Karpas-422 (cell line): ENCODE measurements at regions not wholly inside any gene's neighbourhood (a gene's known extent, or its start where the extent isn't known, plus 50 kb on each side); places are given as distances from the start of the nearest gene placed in this dataset.

Source experiments
- DNase-seq: peaks from one replicate; pipeline ENCODE4 v3.0.0-alpha.2; 2015
- H2AFZ ChIP-seq: fragments of 200-600 bp; sonication (generic); 2 replicates; pipeline ENCODE4 v1.6.1; 2014; ENCODE audit warnings: antibody characterized with exemption, low read length, mixed read lengths
- H3K27ac ChIP-seq: fragments of 200-600 bp; sonication (generic); 2 replicates; pipeline ENCODE4 v1.5.1; 2014; ENCODE audit warnings: mild to moderate bottlenecking, low read length, moderate library complexity
- H3K27me3 ChIP-seq: fragments of 200-600 bp; sonication (generic); 2 replicates; pipeline ENCODE4 v1.6.1; 2014; ENCODE audit warnings: low read length, mixed read lengths
- H3K36me3 ChIP-seq: fragments of 200-600 bp; sonication (generic); 2 replicates; pipeline ENCODE4 v1.6.1; 2014; ENCODE audit warnings: low read length, mixed read lengths; ENCODE audit not compliant: insufficient read depth
- H3K4me1 ChIP-seq: fragments of 200-600 bp; sonication (generic); 2 replicates; pipeline ENCODE4 v1.6.1; 2014; ENCODE audit warnings: mild to moderate bottlenecking, low read length, mixed read lengths
- H3K4me2 ChIP-seq: fragments of 200-600 bp; sonication (generic); 2 replicates; pipeline ENCODE4 v1.6.1; 2014; ENCODE audit warnings: low read length, low read depth, mild to moderate bottlenecking; ENCODE audit not compliant: poor library complexity, severe bottlenecking
- H3K4me3 ChIP-seq: fragments of 200-600 bp; sonication (generic); 2 replicates; pipeline ENCODE4 v1.5.1; 2014; ENCODE audit warnings: mild to moderate bottlenecking, antibody characterized with exemption, low read length, mixed read lengths
- H3K79me2 ChIP-seq: fragments of 200-600 bp; sonication (generic); 2 replicates; pipeline ENCODE4 v1.6.1; 2014; ENCODE audit warnings: mild to moderate bottlenecking, low read length, mixed read lengths
- H3K9ac ChIP-seq: fragments of 200-600 bp; sonication (generic); 2 replicates; pipeline ENCODE4 v1.6.0; 2014; ENCODE audit warnings: low read length
- H3K9me2 ChIP-seq: fragments of 200-600 bp; sonication (generic), shearing (Covaris generic); replicated peaks from 2 replicates; pipeline ENCODE4 v1.6.0; 2014; ENCODE audit warnings: mild to moderate bottlenecking, low read length, moderate library complexity; ENCODE audit not compliant: insufficient read depth
- H3K9me3 ChIP-seq: fragments of 300-700, 200-600 bp; sonication (generic); 2 replicates; pipeline ENCODE4 v1.6.1; 2014; ENCODE audit warnings: low read length, mixed read lengths
- H4K20me1 ChIP-seq: fragments of 200-600 bp; sonication (generic); 2 replicates; pipeline ENCODE4 v1.6.1; 2014; ENCODE audit warnings: mild to moderate bottlenecking, antibody characterized with exemption, low read length, low read depth; ENCODE audit not compliant: insufficient read depth

DNA sequence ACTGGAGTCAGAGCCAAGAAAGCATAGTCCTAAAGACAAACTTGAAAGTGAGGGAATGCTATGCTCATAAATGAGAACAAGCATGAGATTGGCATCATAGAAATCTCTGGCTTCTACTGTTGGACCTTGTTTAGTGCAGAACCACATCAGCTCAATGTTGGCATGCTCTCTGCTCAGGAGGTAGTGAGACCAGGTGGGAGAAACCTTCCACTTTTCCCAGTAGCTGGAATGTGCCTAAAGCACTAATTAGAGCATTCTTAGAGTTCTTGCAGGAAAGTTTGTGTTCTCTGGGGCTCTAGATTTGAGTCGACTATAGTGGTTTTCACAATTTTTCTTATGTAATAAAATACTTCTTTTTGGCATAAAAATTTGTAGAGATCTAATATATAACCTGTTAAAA, 159.7 kb upstream of the PRICKLE1 start:
- Histone ChIP-seq H3K27me3 (no peaks in the 10 kb centered on the region; the same call in 1 of the 2 replicates), H4K20me1 (no peaks in the 10 kb centered on the region), H3K79me2 (no peaks in the 10 kb centered on the region), H3K27ac (no peak overlapping the region), H3K4me1 (no peaks in the 10 kb centered on the region), H3K4me3 (no peak overlapping the region), H3K36me3 (no peaks in the 10 kb centered on the region), H3K9ac (no peak overlapping the region), H3K9me3 (peaks cover 5% of the 10 kb centered on the region; the same call in 1 of the 2 replicates), H2AFZ (no peak overlapping the region), H3K9me2 (no peaks in the 10 kb centered on the region), H3K4me2 (no peak overlapping the region)
- no peak for DNase-seq

DNA sequence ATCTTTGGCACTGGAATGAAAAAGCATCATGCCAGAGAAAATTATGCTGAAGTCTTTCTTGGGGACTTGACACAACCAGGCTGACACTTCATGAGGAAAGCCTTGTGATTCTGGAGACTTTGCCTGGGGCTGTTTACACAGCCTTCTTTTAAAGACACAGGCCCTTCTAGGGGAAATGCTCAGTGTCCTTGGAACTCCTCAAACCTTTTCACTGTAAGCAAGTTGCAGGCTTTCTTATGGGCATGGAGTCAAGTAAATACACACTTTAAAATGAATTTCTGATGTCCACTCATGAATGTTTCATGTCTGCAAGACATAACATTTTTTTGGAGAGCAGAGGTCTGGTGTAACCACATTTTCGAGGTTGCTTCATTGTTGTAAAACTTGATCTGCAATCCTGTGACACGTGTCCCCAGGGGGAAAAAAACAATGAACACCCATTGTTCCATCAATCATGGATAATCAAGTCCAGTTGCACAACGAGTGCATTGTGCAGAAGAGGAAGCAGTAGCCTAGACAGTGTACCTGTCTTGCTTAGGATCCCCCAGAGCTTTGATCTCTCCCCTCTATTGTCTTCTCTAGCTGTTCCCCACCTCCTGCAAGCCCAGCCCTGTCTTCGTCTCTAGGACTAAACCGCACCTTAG, 155.1 kb upstream of the PRICKLE1 start:
- H3K27ac ChIP-seq, result no peak overlapping the region
- H3K4me3 ChIP-seq, result no peak overlapping the region
- H3K9me2 ChIP-seq, result no peaks in the 10 kb centered on the region
- no peaks in the 10 kb centered on the region for H4K20me1 ChIP-seq
- DNase-seq, result no peak
- no peaks in the 10 kb centered on the region; the same call in 1 of the 2 replicates for H3K27me3 ChIP-seq
- no peaks in the 10 kb centered on the region for H3K4me1 ChIP-seq
- no peaks in the 10 kb centered on the region for H3K79me2 ChIP-seq
- no peak overlapping the region for H3K4me2 ChIP-seq
- H3K9me3 ChIP-seq, result peaks cover 5% of the 10 kb centered on the region; the same call in 1 of the 2 replicates
- no peaks in the 10 kb centered on the region for H3K36me3 ChIP-seq
- H2AFZ ChIP-seq, result no peak overlapping the region
- no peak overlapping the region for H3K9ac ChIP-seq

DNA sequence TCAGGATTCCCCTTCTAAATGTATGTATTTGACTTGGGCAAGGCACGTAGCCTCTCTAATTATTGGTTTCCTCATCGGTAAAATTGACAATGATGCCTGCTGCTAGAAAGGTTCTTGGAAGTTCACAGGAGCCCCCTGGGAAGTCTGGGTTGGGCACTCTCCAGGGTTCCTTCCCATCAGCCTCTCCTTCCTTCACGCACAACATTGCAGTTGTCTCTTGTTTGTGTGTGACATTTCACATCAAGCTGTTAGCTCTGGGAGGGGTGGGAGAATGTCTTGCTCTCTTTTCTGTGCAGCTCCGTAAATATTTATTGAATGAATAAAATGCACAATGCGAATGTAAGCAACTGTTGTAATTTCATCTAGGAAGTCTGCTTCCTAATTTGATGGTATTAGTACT, 153.2 kb upstream of the PRICKLE1 start:
- Histone ChIP-seq H3K9me2 (no peaks in the 10 kb centered on the region), H3K4me1 (no peaks in the 10 kb centered on the region), H3K4me2 (no peak overlapping the region), H3K9me3 (peaks cover 5% of the 10 kb centered on the region; the same call in 1 of the 2 replicates), H3K4me3 (no peak overlapping the region), H3K27me3 (no peaks in the 10 kb centered on the region; the same call in 1 of the 2 replicates), H3K36me3 (no peaks in the 10 kb centered on the region), H2AFZ (no peak overlapping the region), H3K79me2 (no peaks in the 10 kb centered on the region), H3K27ac (no peak overlapping the region), H3K9ac (no peak overlapping the region), H4K20me1 (no peaks in the 10 kb centered on the region)
- no peak for DNase-seq

DNA sequence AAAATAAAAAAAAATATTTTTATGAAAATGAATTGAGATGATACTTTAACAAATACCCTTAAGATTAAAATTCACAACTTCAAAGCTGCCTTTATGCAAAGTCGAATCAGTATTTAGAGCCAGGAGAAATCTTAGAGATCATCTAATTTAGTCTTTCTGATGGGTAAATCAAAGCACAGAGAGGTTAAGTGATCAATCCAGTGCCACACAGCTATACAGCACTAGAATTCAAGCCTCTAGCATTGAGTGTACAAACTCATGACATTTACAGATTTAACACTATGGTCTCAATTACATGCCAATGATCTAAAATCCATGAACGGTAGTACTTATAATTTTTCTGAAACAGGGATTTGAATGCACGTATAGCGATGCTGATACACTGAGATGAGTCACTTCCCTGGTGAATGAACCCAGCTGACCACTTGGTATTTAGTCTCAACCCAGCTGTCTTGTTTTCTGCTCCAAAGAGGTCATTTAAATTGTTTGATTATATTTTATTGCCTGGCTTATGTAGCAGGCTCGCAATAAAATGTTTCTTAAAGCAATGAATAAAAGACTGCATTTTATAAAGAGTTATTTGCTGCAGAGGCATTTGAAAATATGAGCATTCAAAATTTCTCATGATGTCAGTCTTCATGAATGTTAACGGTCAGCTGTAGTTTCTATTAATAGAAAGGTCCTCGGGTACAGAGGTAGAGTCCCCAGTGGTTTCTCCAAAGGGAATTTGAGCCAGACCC, 152.4 kb upstream of the PRICKLE1 start:
- H3K9me2 ChIP-seq, result no peaks in the 10 kb centered on the region

DNA sequence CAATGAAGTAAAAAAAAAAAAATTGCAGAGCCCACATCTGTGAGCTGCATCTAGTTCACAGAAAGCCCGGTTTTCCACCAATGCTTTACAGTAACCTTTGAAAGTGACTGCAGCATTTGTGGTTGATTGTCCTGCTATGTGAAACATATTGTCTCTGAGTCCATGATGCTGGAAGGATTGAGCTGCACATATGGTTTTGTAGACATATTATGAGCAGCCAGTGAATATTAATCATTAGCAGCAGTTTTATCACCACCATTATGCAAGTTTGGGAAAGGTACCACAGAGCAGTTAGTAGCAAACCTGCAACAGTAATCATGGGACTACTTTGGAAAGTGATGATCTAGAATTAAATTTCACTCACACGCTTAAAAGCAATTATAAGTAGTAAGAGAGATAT, 151.5 kb upstream of the PRICKLE1 start:
- Histone ChIP-seq H3K4me1 (no peaks in the 10 kb centered on the region), H2AFZ (no peak overlapping the region), H3K9ac (no peak overlapping the region), H3K36me3 (no peaks in the 10 kb centered on the region), H3K27me3 (no peaks in the 10 kb centered on the region), H3K9me3 (no peaks in the 10 kb centered on the region), H3K4me3 (no peak overlapping the region), H3K79me2 (no peaks in the 10 kb centered on the region), H4K20me1 (no peaks in the 10 kb centered on the region), H3K4me2 (no peak overlapping the region), H3K9me2 (no peaks in the 10 kb centered on the region), H3K27ac (no peak overlapping the region)
- DNase-seq, result no peak

More for the DNA sequence above, 152.4 kb upstream of the PRICKLE1 start:
- Histone ChIP-seq H3K79me2 (no peaks in the 10 kb centered on the region), H3K27ac (no peak overlapping the region), H3K4me2 (no peak overlapping the region), H3K4me1 (no peaks in the 10 kb centered on the region), H3K27me3 (no peaks in the 10 kb centered on the region; the same call in 1 of the 2 replicates), H3K4me3 (no peak overlapping the region), H3K9me3 (peaks cover 5% of the 10 kb centered on the region; the same call in 1 of the 2 replicates), H3K36me3 (no peaks in the 10 kb centered on the region), H3K9ac (no peak overlapping the region), H4K20me1 (no peaks in the 10 kb centered on the region), H2AFZ (no peak overlapping the region)
- no peak for DNase-seq

DNA sequence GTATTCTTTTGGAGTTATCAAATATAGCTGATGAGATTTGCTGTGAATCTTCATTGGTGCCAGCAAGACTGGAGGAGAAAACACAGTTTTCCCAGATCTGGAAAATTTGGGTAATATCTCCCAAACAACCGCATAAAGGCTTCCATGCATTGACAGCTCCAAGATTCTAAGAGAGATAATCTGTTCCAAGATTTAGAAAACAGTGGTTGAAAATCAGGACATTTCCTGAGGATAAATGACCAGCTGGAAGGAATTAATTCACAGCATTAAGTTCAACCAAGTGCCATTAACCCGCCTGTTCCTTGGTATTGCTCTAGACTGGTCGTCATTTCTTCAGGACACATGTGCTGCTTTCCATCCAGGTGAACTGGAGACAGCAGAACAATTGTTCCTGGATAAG, 147.9 kb upstream of the PRICKLE1 start:
- no peaks in the 10 kb centered on the region for H3K79me2 ChIP-seq
- no peak overlapping the region for H3K27ac ChIP-seq
- H3K4me2 ChIP-seq, result no peak overlapping the region
- H3K36me3 ChIP-seq, result no peaks in the 10 kb centered on the region
- H3K27me3 ChIP-seq, result no peaks in the 10 kb centered on the region
- H3K4me1 ChIP-seq, result no peaks in the 10 kb centered on the region
- no peaks in the 10 kb centered on the region for H3K9me2 ChIP-seq
- no peak overlapping the region for H3K9ac ChIP-seq
- no peak overlapping the region for H3K4me3 ChIP-seq
- H3K9me3 ChIP-seq, result no peaks in the 10 kb centered on the region
- no peak overlapping the region for H2AFZ ChIP-seq
- H4K20me1 ChIP-seq, result no peaks in the 10 kb centered on the region
- no peak for DNase-seq

DNA sequence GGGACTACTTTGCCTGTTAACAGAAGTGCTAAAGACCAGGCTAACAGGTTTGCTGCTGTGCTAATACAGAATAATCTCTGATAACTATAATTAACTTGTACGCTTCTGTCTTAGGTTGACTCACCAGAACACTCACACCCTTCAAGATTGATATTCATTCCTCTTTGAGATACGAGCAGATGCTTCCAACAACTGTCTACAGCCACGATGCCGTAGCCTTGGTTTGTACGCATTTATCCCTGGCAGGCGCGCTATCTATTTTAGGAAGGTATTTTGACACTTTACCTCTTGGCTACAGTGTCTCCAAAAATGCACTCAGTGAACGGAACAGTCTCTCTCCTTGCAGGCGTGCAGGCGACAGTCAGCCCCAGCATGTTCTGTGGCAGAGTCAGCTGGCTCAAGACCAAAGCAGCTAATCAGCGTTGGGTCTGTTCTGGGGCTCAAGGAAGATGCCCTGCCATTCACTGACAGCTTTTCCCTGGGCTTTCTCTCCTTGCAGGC, 146.4 kb upstream of the PRICKLE1 start:
- Histone ChIP-seq H3K4me1 (no peaks in the 10 kb centered on the region), H3K36me3 (no peaks in the 10 kb centered on the region), H3K4me2 (no peak overlapping the region), H3K79me2 (no peaks in the 10 kb centered on the region), H3K9me2 (no peaks in the 10 kb centered on the region), H3K4me3 (no peak overlapping the region), H3K9me3 (no peaks in the 10 kb centered on the region), H3K27me3 (no peaks in the 10 kb centered on the region), H3K27ac (no peak overlapping the region), H3K9ac (no peak overlapping the region), H2AFZ (no peak overlapping the region), H4K20me1 (no peaks in the 10 kb centered on the region)
- no peak for DNase-seq

DNA sequence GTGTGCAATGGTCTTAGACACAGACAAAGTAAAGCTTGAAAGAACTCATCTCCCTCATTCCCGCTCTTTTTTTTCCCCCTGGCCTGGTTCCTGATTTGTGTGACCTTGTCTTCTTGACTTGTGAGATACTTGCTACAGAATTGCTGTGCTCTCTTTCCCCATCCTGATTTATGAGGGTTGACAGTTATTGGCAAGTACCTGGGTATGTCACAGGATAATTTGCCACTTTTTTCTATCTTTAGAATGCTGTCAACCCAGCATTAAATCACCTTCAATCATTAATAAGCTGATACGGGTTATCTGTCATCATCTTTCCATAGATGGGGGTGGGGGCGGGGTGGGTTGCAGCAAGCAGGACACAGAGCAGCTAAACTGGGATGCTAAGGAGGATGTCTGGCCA, 144.4 kb upstream of the PRICKLE1 start:
- Histone ChIP-seq H3K27ac (no peak overlapping the region), H3K9me2 (no peaks in the 10 kb centered on the region), H3K4me3 (no peak overlapping the region), H3K79me2 (no peaks in the 10 kb centered on the region), H3K9ac (no peak overlapping the region), H3K27me3 (no peaks in the 10 kb centered on the region), H3K4me1 (no peaks in the 10 kb centered on the region), H3K4me2 (no peak overlapping the region), H3K36me3 (no peaks in the 10 kb centered on the region), H3K9me3 (no peaks in the 10 kb centered on the region), H2AFZ (no peak overlapping the region), H4K20me1 (no peaks in the 10 kb centered on the region)
- no peak for DNase-seq
